Breast epithelium (tissue), 4 donors: ENCODE measurements at regions not wholly inside any gene's neighbourhood (a gene's known extent, or its start where the extent isn't known, plus 50 kb on each side); places are given as distances from the start of the nearest gene placed in this dataset.

Experiments
- DNase-seq, 2 donors: peaks; one replicate each; pipeline ENCODE4 v3.0.0-alpha.2; 2019; ENCODE audit warnings: low spot score in 2 of 2
- H3K27ac ChIP-seq, 2 donors: fragments of 200-600 bp; sonication (generic) in 1 of 2; one replicate each; pipeline ENCODE4 v1.5.1; 2016 to 2019; ENCODE audit warnings: mild to moderate bottlenecking in 1 of 2
- H3K27me3 ChIP-seq, 2 donors: fragments of 200-600 bp; sonication (generic) in 1 of 2; one replicate each; pipeline versions ENCODE4 v1.5.1 to v1.6.0; 2017 to 2019; ENCODE audit warnings: control low read depth in 1 of 2, mild to moderate bottlenecking in 1 of 2
- H3K36me3 ChIP-seq: fragments of 200-600 bp; one replicate; pipeline ENCODE4 v1.5.1; 2019
- H3K4me1 ChIP-seq, 2 donors: fragments of 200-600 bp; sonication (generic); one replicate each; pipeline ENCODE4 v1.5.1; 2016 to 2019; ENCODE audit warnings: control low read depth in 1 of 2
- H3K4me3 ChIP-seq, 3 donors: fragments of 200-600 bp; sonication (generic); 1 replicate in 2 of 3; 2 replicates in 1 of 3; pipeline ENCODE4 v1.5.1; 2016 to 2019; ENCODE audit warnings: mild to moderate bottlenecking in 3 of 3, moderate library complexity in 2 of 3
- H3K9me3 ChIP-seq, 2 donors: fragments of 200-600 bp; sonication (generic) in 1 of 2; one replicate each; pipeline ENCODE4 v1.5.1; 2016 to 2019; ENCODE audit warnings: control low read depth in 1 of 2
- CTCF ChIP-seq, 3 donors: fragments of 450-650 bp; IDR thresholded peaks; one replicate each; pipeline ENCODE4 v1.5.1; 2016 to 2017; ENCODE audit warnings: antibody characterized with exemption in 3 of 3, mild to moderate bottlenecking in 3 of 3, moderate library complexity in 3 of 3
- POLR2A ChIP-seq: fragments of 450-650 bp; IDR thresholded peaks from one replicate; pipeline ENCODE4 v1.6.1; 2016; ENCODE audit warnings: antibody characterized with exemption, mild to moderate bottlenecking, moderate library complexity
- POLR2AphosphoS5 ChIP-seq, 3 donors: sonication (generic); formaldehyde crosslinking; IDR thresholded peaks; one replicate each; pipeline ENCODE4 v1.6.1; 2017; ENCODE audit warnings: antibody characterized with exemption in 3 of 3
- intact Hi-C: fragments of 100-400 bp; cut with DNase I; formaldehyde crosslinking; loops from one replicate; pipeline ENCODE4 v1.15.1; 2023; ENCODE audit warnings: low total_unique reads

DNA sequence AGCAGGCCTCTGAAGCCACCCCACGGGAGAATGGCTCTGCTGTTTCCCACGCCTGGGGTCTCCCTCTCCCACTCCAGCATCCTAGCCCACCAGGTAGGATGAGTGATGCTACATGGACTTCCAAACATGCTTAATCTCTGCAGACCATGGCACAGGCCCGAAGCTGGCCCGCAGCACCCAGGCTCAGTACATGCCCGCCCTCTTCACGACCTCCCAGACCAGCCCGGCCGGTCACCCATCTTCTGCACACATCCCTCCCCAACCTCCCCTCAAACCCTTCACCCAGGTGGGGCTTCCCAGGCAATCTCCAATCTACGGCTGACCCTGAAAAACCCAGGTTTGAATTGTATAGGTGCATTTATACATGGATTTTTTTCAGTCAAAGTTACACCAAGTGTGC is 264.0 kb downstream of the TJP1 start:
- Histone ChIP-seq H3K27me3 (no peaks in the 10 kb centered on the region), H3K4me3 (no peak overlapping the region), H3K4me1 (no peaks in the 10 kb centered on the region), H3K27ac (no peak overlapping the region), H3K36me3 (no peaks in the 10 kb centered on the region), H3K9me3 (peaks cover 0 to 8% of the 10 kb centered on the region in 2 donors)
- no peak for DNase-seq
- TF ChIP-seq POLR2AphosphoS5 (IDR thresholded peaks at IDR 0.05), result no peak
- TF ChIP-seq POLR2A, result no peak
- TF ChIP-seq CTCF (IDR thresholded peaks at IDR 0.05), result no peak
- intact Hi-C loops, result no loop called here

GRCh38 chr15:29557171-29557570 is 265.1 kb downstream of the TJP1 start:
- Histone ChIP-seq H3K4me1 (no peaks in the 10 kb centered on the region), H3K4me3 (no peak overlapping the region), H3K27ac (no peak overlapping the region), H3K36me3 (no peaks in the 10 kb centered on the region), H3K9me3 (no peaks in the 10 kb centered on the region), H3K27me3 (no peaks in the 10 kb centered on the region)
- intact Hi-C loops, result no loop called here
- no peak for DNase-seq
- TF ChIP-seq POLR2AphosphoS5 (IDR thresholded peaks at IDR 0.05) (no peak), CTCF (IDR thresholded peaks at IDR 0.05) (no peak), POLR2A (no peak)

DNA sequence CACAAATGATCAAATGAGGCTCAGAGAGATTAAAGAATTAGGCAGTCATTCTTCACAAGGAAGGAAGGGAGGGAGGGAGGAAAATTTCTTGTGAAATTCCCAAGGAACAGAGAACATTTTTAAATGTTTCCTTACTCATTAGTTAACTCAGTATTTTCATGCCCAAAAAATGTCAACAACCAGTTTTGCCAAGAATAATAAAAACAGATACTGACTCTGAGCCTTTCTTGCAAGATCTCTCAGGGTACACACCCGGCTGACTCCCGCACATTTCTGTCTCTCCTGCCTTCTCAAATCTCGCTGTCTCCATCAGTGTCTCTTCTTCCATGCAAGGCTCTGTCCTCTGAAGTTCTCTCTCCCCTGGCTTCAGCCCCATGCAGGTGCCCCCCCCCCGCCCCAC is 265.9 kb downstream of the TJP1 start:
- no peaks in the 10 kb centered on the region for H3K9me3 ChIP-seq
- TF ChIP-seq CTCF (IDR thresholded peaks at IDR 0.05) (no peak), POLR2AphosphoS5 (IDR thresholded peaks at IDR 0.05) (no peak), POLR2A (no peak)
- no peak for DNase-seq
- no peak overlapping the region for H3K27ac ChIP-seq
- H3K36me3 ChIP-seq, result no peaks in the 10 kb centered on the region
- no peaks in the 10 kb centered on the region for H3K27me3 ChIP-seq
- intact Hi-C loops, result no loop called here
- H3K4me3 ChIP-seq, result no peak overlapping the region
- H3K4me1 ChIP-seq, result no peaks in the 10 kb centered on the region

- no peak overlapping the region for H3K4me3 ChIP-seq
- no peak overlapping the region for H3K27ac ChIP-seq
- no peaks in the 10 kb centered on the region for H3K27me3 ChIP-seq
- H3K36me3 ChIP-seq, result no peaks in the 10 kb centered on the region
- no peaks in the 10 kb centered on the region for H3K9me3 ChIP-seq
- intact Hi-C loops, result no loop called here
- H3K4me1 ChIP-seq, result no peaks in the 10 kb centered on the region
- no peak for DNase-seq
- TF ChIP-seq POLR2A (no peak), CTCF (IDR thresholded peaks at IDR 0.05) (no peak)
These were observed 267.7 kb downstream of the TJP1 start for GRCh38 chr15:29554531-29554930.

DNA sequence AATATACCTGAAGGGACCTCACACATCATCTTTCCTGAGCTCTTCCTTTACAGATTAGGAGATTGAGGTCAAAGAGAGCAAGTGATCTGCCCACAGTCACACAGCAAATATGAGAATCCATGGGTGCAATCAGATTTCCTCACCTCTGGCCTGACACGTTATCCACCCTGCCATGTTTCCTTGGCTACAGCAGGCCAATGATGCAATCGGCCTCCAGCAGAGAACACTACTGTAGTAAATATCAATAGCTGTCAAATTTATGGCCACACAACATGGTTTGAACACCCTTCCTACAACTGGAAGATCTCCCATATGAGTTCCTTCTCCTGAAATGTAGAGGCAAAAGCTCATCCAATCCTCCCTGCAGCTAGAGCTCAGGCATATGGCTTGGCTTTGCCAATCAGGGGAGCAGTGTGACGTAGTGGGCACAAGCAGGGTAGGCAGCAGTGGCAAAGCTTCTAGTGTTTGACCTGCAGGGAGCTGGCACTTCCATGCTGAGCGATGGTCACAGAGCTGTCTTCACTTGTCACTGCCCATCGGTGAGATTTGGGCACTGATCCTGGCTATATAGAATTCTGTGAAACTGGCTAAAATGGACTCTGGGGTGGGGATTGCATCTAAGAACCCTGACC is 271.3 kb downstream of the TJP1 start:
- Histone ChIP-seq H3K4me1 (no peaks in the 10 kb centered on the region), H3K36me3 (no peaks in the 10 kb centered on the region), H3K9me3 (peaks cover 0 to 11% of the 10 kb centered on the region in 2 donors), H3K4me3 (no peak overlapping the region), H3K27ac (no peak overlapping the region), H3K27me3 (no peaks in the 10 kb centered on the region)
- intact Hi-C loops, result no loop called here
- DNase-seq, result no peak
- no peak for TF ChIP-seq POLR2AphosphoS5 (IDR thresholded peaks at IDR 0.05)
- TF ChIP-seq CTCF (IDR thresholded peaks at IDR 0.05), result no peak
- no peak for TF ChIP-seq POLR2A
